Right ventricle myocardium inferior (tissue), 1 donor: ENCODE measurements at regions not wholly inside any gene's neighbourhood (a gene's known extent, or its start where the extent isn't known, plus 50 kb on each side); places are given as distances from the start of the nearest gene placed in this dataset.
"Not testable (repeated sequence)": the region's sequence is repeated elsewhere in the genome, so short reads cannot be mapped to it uniquely, and the experiment has no call there.

Source experiments
- ATAC-seq: fragments of 200-7000 bp; cut with Tn5 transposase; one replicate; pipeline ENCODE4 v1.9.1; 2020; ENCODE audit warnings: mild to moderate bottlenecking, moderate library complexity
- DNase-seq: peaks from one replicate; pipeline ENCODE4 v3.0.0; 2021; ENCODE audit errors: missing footprints
- intact Hi-C: fragments of 100-400 bp; cut with DNase I; formaldehyde crosslinking; loops from one replicate; pipeline ENCODE4 v1.11.0; 2022
- donor health status: DM: no; HTN: yes; CAD: no; lungs with severe emphysema.

- DNase-seq (no peak), ATAC-seq (no peak)
- intact Hi-C loops, result no loop called here
Measured at GRCh38 chr1:245070836-245071615, 83.8 kb upstream of the KIF26B start.

- DNase-seq, result no peak
- ATAC-seq, result no peak
- intact Hi-C loops, result no loop called here
Measured at GRCh38 chr1:245067257-245067656, 87.5 kb upstream of the KIF26B start.

GRCh38 chr1:245062741-245063305, 92.0 kb upstream of the KIF26B start:
- DNase-seq (no peak), ATAC-seq (no peak)
- intact Hi-C loops, result no loop called here

GRCh38 chr1:245061808-245062207, 93.0 kb upstream of the KIF26B start:
- DNase-seq, intact Hi-C loops, ATAC-seq: not testable (repeated sequence)

- intact Hi-C loops, result no loop called here
- ATAC-seq (no peak), DNase-seq (no peak)
Measured at GRCh38 chr1:245060684-245061374, 94.0 kb upstream of the KIF26B start.

- intact Hi-C loops, result no loop called here
- DNase-seq, result no peak
- ATAC-seq, result no peak
Measured at GRCh38 chr1:245059806-245060424, 94.9 kb upstream of the KIF26B start.

GRCh38 chr1:245058882-245059281, 95.9 kb upstream of the KIF26B start:
- DNase-seq (no peak), ATAC-seq (no peak)
- intact Hi-C loops, result no loop called here

GRCh38 chr1:245058436-245058835, 96.3 kb upstream of the KIF26B start:
- ATAC-seq (no peak), DNase-seq (no peak)
- intact Hi-C loops, result no loop called here

- DNase-seq, result no peak
- intact Hi-C loops, result no loop called here
- no peak for ATAC-seq
Measured at GRCh38 chr1:245056913-245057312, 97.9 kb upstream of the KIF26B start.

- intact Hi-C loops, DNase-seq, ATAC-seq: not testable (repeated sequence)
Measured at GRCh38 chr1:245056296-245056695, 98.5 kb upstream of the KIF26B start.

- intact Hi-C loops, result no loop called here
- ATAC-seq (no peak), DNase-seq (no peak)
Measured at GRCh38 chr1:245055752-245056151, 99.0 kb upstream of the KIF26B start.

- intact Hi-C loops, result no loop called here
- DNase-seq, result no peak
- no peak for ATAC-seq
Measured at GRCh38 chr1:245054507-245055270, 100.1 kb upstream of the KIF26B start.

- no peak for ATAC-seq
- intact Hi-C loops, result no loop called here
- DNase-seq, result no peak
Measured at GRCh38 chr1:245054105-245054504, 100.7 kb upstream of the KIF26B start.

- ATAC-seq, result no peak
- no peak for DNase-seq
- intact Hi-C loops, result no loop called here
Measured at GRCh38 chr1:245052258-245052657, 102.5 kb upstream of the KIF26B start.

GRCh38 chr1:245051349-245052221, 103.2 kb upstream of the KIF26B start:
- peak; percentile 83 for ATAC-seq
- DNase-seq, result peak; percentile 76
- intact Hi-C loops, result no loop called here

- DNase-seq (no peak), ATAC-seq (no peak)
- intact Hi-C loops, result no loop called here
Measured at GRCh38 chr1:245046769-245047168, 108.0 kb upstream of the KIF26B start.

GRCh38 chr1:245046315-245046714, 108.5 kb upstream of the KIF26B start:
- intact Hi-C loops, result no loop called here
- ATAC-seq, result no peak

More at GRCh38 chr1:245046315-245046714, 108.5 kb upstream of the KIF26B start:
- DNase-seq, result no peak
